ENCODE measurements at regions not wholly inside any gene's neighbourhood (a gene's known extent, or its start where the extent isn't known, plus 50 kb on each side); places are given as distances from the start of the nearest gene placed in this dataset.

DNA sequence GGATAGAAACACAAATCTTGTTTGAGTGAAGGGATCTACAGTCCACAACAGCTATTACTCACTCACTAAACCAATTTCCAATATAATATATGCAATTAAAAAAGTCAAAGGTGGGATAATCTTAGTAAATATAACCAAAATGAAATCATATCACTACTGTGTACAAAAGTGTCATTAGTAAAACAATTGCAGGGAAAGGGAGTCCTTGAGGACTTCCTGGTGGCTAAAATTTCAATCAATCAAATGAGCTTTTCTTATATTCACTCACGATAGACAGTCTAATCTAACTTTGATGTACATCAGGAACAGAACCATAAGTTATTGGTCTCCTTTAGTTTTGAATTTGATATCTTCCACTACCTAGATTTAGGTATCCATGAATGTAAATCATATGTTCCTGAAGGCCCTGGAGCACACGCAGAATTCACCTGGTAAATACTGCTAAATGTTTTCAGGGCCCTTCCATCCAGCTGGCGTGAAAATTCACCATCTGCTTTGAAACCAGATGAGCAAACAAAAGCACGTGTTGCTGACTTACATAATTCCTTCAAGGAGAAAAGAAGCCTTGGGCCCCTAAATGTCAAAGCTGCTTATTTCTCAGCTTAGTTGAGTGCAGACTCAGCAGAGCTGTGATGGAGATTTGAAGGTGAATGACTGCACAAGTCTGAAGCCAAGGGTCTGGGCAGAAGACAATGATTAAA, 159.3 kb upstream of the TMEM196 start:
- WGBS (ENCODE audit: insufficient coverage): 90% methylated on average over 3 of the region's 4 CpGs
- Histone ChIP-seq H3K4me1 (ENCODE audit: control extremely low read depth in 1 of 4, control insufficient read depth in 4 of 4, insufficient read depth in 4 of 4, low read length in 3 of 4) (no peaks in the 10 kb centered on the region), H3K4me3 (ENCODE audit: control insufficient read depth in 1 of 7, extremely low read depth in 1 of 7, insufficient read depth in 4 of 7, low read depth in 2 of 7, low read length in 6 of 7) (no peak overlapping the region), H3K9me3 (ENCODE audit: control extremely low read depth in 1 of 5, control insufficient read depth in 4 of 5, insufficient read depth in 2 of 5, low read depth in 1 of 5, low read length in 4 of 5) (peaks cover 0 to 8% (median 3%) of the 10 kb centered on the region in 5 experiments), H3K27ac (ENCODE audit: insufficient read depth in 1 of 2, low read depth in 1 of 2, low read length in 2 of 2, poor library complexity in 1 of 2, severe bottlenecking in 2 of 2) (no peak overlapping the region), H3K36me3 (ENCODE audit: control insufficient read depth in 4 of 4, insufficient read depth in 4 of 4, low read length in 3 of 4) (no peaks in the 10 kb centered on the region), H3K27me3 (replicated peaks in 2 of 5; ENCODE audit: control insufficient read depth in 4 of 5, insufficient read depth in 5 of 5, low read length in 4 of 5) (no peaks in the 10 kb centered on the region)
- ChIA-PET POLR2A (no interaction called here), CTCF (interaction anchor here (0.6 kb wide), 1 partner anchor 1324 kb away, joined by 3 read pairs; no protein-coding TSS in a partner anchor)
- DNase-seq: no peak

DNA sequence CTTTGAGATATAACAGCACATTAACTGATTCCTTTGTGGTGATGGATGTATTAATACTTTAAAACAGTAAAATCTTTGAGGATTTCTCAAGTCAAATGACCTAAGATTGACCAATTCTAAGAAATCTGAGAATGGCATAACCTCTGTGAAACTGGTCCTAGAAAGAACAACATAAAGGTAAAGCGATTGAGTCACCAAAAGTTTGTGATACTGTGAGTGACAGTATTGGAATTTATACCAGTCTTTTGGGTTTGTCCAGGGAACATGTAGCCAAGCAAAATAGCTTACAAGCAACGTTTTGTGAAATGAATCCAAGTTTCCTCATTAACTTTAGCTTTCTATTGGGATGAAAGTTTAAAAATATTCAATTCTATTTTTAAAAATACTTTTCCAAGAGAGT, 157.4 kb upstream of the TMEM196 start:
- H3K9me3 ChIP-seq (ENCODE audit: control extremely low read depth in 1 of 5, control insufficient read depth in 4 of 5, insufficient read depth in 2 of 5, low read depth in 1 of 5, low read length in 4 of 5): peaks cover 0 to 5% (median 0%) of the 10 kb centered on the region in 5 experiments
- H3K36me3 ChIP-seq (ENCODE audit: control insufficient read depth in 4 of 4, insufficient read depth in 4 of 4, low read length in 3 of 4): no peaks in the 10 kb centered on the region
- H3K4me3 ChIP-seq (ENCODE audit: control insufficient read depth in 1 of 7, extremely low read depth in 1 of 7, insufficient read depth in 4 of 7, low read depth in 2 of 7, low read length in 6 of 7): no peak overlapping the region
- 57% methylated on average over 1 of the region's 2 CpGs for WGBS (ENCODE audit: insufficient coverage)
- H3K27me3 ChIP-seq (replicated peaks in 2 of 5; ENCODE audit: control insufficient read depth in 4 of 5, insufficient read depth in 5 of 5, low read length in 4 of 5): no peaks in the 10 kb centered on the region
- ChIA-PET POLR2A (no interaction called here), CTCF (interaction anchor here (0.7 kb wide), 1 partner anchor 49 kb away, joined by 3 read pairs; no protein-coding TSS in a partner anchor)
- H3K27ac ChIP-seq (ENCODE audit: insufficient read depth in 1 of 2, low read depth in 1 of 2, low read length in 2 of 2, poor library complexity in 1 of 2, severe bottlenecking in 2 of 2): no peak overlapping the region
- H3K4me1 ChIP-seq (ENCODE audit: control extremely low read depth in 1 of 4, control insufficient read depth in 4 of 4, insufficient read depth in 4 of 4, low read length in 3 of 4): no peaks in the 10 kb centered on the region
- no peak for DNase-seq

DNA sequence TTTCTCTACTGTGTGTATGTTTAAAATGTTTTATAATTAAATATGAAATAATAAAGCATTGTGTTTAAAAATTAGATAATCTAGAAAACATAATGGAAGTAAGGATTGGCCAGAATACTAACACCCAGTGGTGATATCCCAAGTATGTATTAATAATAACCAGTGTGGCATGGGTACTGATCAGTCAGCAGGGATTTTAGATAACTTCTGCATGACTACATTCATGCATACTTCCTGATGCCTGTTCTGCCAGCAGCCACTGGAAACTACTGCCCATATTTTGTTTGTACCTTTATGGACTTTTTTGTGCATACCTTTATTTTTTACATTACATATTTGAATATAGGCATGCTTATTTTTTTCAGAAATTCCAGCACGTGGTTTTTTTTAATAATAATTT, 156.6 kb upstream of the TMEM196 start:
- Histone ChIP-seq H3K4me3 (ENCODE audit: control insufficient read depth in 1 of 7, extremely low read depth in 1 of 7, insufficient read depth in 4 of 7, low read depth in 2 of 7, low read length in 6 of 7) (no peak overlapping the region), H3K9me3 (ENCODE audit: control extremely low read depth in 1 of 5, control insufficient read depth in 4 of 5, insufficient read depth in 2 of 5, low read depth in 1 of 5, low read length in 4 of 5) (peaks cover 0 to 4% (median 0%) of the 10 kb centered on the region in 5 experiments), H3K36me3 (ENCODE audit: control insufficient read depth in 4 of 4, insufficient read depth in 4 of 4, low read length in 3 of 4) (no peaks in the 10 kb centered on the region), H3K27me3 (replicated peaks in 2 of 5; ENCODE audit: control insufficient read depth in 4 of 5, insufficient read depth in 5 of 5, low read length in 4 of 5) (no peaks in the 10 kb centered on the region), H3K4me1 (ENCODE audit: control extremely low read depth in 1 of 4, control insufficient read depth in 4 of 4, insufficient read depth in 4 of 4, low read length in 3 of 4) (no peaks in the 10 kb centered on the region), H3K27ac (ENCODE audit: insufficient read depth in 1 of 2, low read depth in 1 of 2, low read length in 2 of 2, poor library complexity in 1 of 2, severe bottlenecking in 2 of 2) (no peak overlapping the region)
- ChIA-PET CTCF (no interaction called here), POLR2A (no interaction called here)
- WGBS (ENCODE audit: insufficient coverage): no CpG with 5 or more reads among the region's 1 CpG
- DNase-seq: no peak

DNA sequence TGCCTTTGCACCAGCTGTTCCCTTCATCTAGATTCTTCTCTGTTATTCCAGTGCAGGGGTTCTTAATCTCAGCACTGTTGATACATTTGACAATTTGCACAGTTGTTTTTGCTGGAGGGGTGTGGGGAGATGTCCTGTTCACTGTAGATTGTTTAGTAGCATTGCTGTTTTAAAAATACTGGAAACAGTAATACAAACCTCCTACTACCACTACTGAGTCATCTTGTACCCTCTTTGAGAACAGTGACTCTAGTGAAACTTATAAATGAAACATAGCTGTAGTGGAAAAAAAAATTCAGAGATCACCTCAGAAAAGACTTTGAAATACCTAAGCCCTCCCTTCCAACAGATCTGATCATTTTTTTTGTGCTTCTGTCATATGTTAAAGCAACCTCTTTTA, 154.8 kb upstream of the TMEM196 start:
- no peaks in the 10 kb centered on the region for H3K9me3 ChIP-seq (ENCODE audit: control extremely low read depth in 1 of 5, control insufficient read depth in 4 of 5, insufficient read depth in 2 of 5, low read depth in 1 of 5, low read length in 4 of 5)
- ChIA-PET POLR2A (no interaction called here), CTCF (no interaction called here)
- H3K36me3 ChIP-seq (ENCODE audit: control insufficient read depth in 4 of 4, insufficient read depth in 4 of 4, low read length in 3 of 4): no peaks in the 10 kb centered on the region
- H3K4me1 ChIP-seq (ENCODE audit: control extremely low read depth in 1 of 4, control insufficient read depth in 4 of 4, insufficient read depth in 4 of 4, low read length in 3 of 4): no peaks in the 10 kb centered on the region
- no peak overlapping the region for H3K27ac ChIP-seq (ENCODE audit: insufficient read depth in 1 of 2, low read depth in 1 of 2, low read length in 2 of 2, poor library complexity in 1 of 2, severe bottlenecking in 2 of 2)
- no peak overlapping the region for H3K4me3 ChIP-seq (ENCODE audit: control insufficient read depth in 1 of 7, extremely low read depth in 1 of 7, insufficient read depth in 4 of 7, low read depth in 2 of 7, low read length in 6 of 7)
- no peaks in the 10 kb centered on the region for H3K27me3 ChIP-seq (replicated peaks in 2 of 5; ENCODE audit: control insufficient read depth in 4 of 5, insufficient read depth in 5 of 5, low read length in 4 of 5)
- DNase-seq: no peak

GRCh38 chr7:19920705-19921104, 147.3 kb upstream of the TMEM196 start:
- WGBS (ENCODE audit: insufficient coverage): 100% methylated on average over 3 of the region's 7 CpGs
- no peak for DNase-seq
- no peak overlapping the region for H3K4me3 ChIP-seq (ENCODE audit: control insufficient read depth in 1 of 7, extremely low read depth in 1 of 7, insufficient read depth in 4 of 7, low read depth in 2 of 7, low read length in 6 of 7)
- no peaks in the 10 kb centered on the region for H3K4me1 ChIP-seq (ENCODE audit: control extremely low read depth in 1 of 4, control insufficient read depth in 4 of 4, insufficient read depth in 4 of 4, low read length in 3 of 4)
- ChIA-PET CTCF (no interaction called here), POLR2A (no interaction called here)
- no peaks in the 10 kb centered on the region for H3K9me3 ChIP-seq (ENCODE audit: control extremely low read depth in 1 of 5, control insufficient read depth in 4 of 5, insufficient read depth in 2 of 5, low read depth in 1 of 5, low read length in 4 of 5)
- H3K27me3 ChIP-seq (replicated peaks in 2 of 5; ENCODE audit: control insufficient read depth in 4 of 5, insufficient read depth in 5 of 5, low read length in 4 of 5): no peaks in the 10 kb centered on the region
- no peak overlapping the region for H3K27ac ChIP-seq (ENCODE audit: insufficient read depth in 1 of 2, low read depth in 1 of 2, low read length in 2 of 2, poor library complexity in 1 of 2, severe bottlenecking in 2 of 2)
- no peaks in the 10 kb centered on the region for H3K36me3 ChIP-seq (ENCODE audit: control insufficient read depth in 4 of 4, insufficient read depth in 4 of 4, low read length in 3 of 4)

DNA sequence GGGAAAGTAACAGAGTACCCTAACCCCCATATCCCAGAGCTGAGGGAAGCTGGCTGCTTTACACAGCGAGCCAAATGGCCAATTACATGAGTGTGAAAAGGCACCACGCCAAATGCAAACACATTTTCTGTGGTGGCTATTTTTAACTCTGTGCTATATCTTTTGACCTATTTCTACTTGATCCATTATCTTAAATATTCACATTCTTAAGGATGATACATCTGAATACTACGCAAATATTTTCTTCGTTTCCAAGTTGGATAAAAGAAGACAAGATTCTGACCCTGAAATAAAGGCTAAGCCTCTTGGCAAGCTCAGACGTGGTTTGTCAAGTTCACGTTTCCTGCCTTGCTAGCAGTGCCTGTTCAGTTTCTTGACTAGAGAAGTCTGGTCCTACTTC, 146.7 kb upstream of the TMEM196 start:
- no peaks in the 10 kb centered on the region for H3K27me3 ChIP-seq (replicated peaks in 2 of 5; ENCODE audit: control insufficient read depth in 4 of 5, insufficient read depth in 5 of 5, low read length in 4 of 5)
- no peaks in the 10 kb centered on the region for H3K4me1 ChIP-seq (ENCODE audit: control extremely low read depth in 1 of 4, control insufficient read depth in 4 of 4, insufficient read depth in 4 of 4, low read length in 3 of 4)
- H3K4me3 ChIP-seq (ENCODE audit: control insufficient read depth in 1 of 7, extremely low read depth in 1 of 7, insufficient read depth in 4 of 7, low read depth in 2 of 7, low read length in 6 of 7): no peak overlapping the region
- CTCF ChIA-PET: no interaction called here
- H3K9me3 ChIP-seq (ENCODE audit: control extremely low read depth in 1 of 5, control insufficient read depth in 4 of 5, insufficient read depth in 2 of 5, low read depth in 1 of 5, low read length in 4 of 5): no peaks in the 10 kb centered on the region
- POLR2A ChIA-PET: no interaction called here
- H3K36me3 ChIP-seq (ENCODE audit: control insufficient read depth in 4 of 4, insufficient read depth in 4 of 4, low read length in 3 of 4): no peaks in the 10 kb centered on the region
- WGBS (ENCODE audit: insufficient coverage): 88% methylated on average over 4 of the region's 6 CpGs
- DNase-seq: no peak
- no peak overlapping the region for H3K27ac ChIP-seq (ENCODE audit: insufficient read depth in 1 of 2, low read depth in 1 of 2, low read length in 2 of 2, poor library complexity in 1 of 2, severe bottlenecking in 2 of 2)

GRCh38 chr7:19919261-19920095, 146.1 kb upstream of the TMEM196 start:
- ChIA-PET POLR2A (no interaction called here), CTCF (no interaction called here)
- Histone ChIP-seq H3K4me1 (ENCODE audit: control extremely low read depth in 1 of 4, control insufficient read depth in 4 of 4, insufficient read depth in 4 of 4, low read length in 3 of 4) (no peaks in the 10 kb centered on the region), H3K27me3 (replicated peaks in 2 of 5; ENCODE audit: control insufficient read depth in 4 of 5, insufficient read depth in 5 of 5, low read length in 4 of 5) (no peaks in the 10 kb centered on the region), H3K36me3 (ENCODE audit: control insufficient read depth in 4 of 4, insufficient read depth in 4 of 4, low read length in 3 of 4) (no peaks in the 10 kb centered on the region), H3K27ac (ENCODE audit: insufficient read depth in 1 of 2, low read depth in 1 of 2, low read length in 2 of 2, poor library complexity in 1 of 2, severe bottlenecking in 2 of 2) (no peak overlapping the region), H3K9me3 (ENCODE audit: control extremely low read depth in 1 of 5, control insufficient read depth in 4 of 5, insufficient read depth in 2 of 5, low read depth in 1 of 5, low read length in 4 of 5) (no peaks in the 10 kb centered on the region), H3K4me3 (ENCODE audit: control insufficient read depth in 1 of 7, extremely low read depth in 1 of 7, insufficient read depth in 4 of 7, low read depth in 2 of 7, low read length in 6 of 7) (no peak overlapping the region)
- DNase-seq: no peak
- WGBS (ENCODE audit: insufficient coverage): 100% methylated on average over 1 of the region's 6 CpGs

Data from common myeloid progenitor, CD34-positive (primary cell).